ENCODE measurements at regions not wholly inside any gene's neighbourhood (a gene's known extent, or its start where the extent isn't known, plus 50 kb on each side); places are given as distances from the start of the nearest gene placed in this dataset.

DNA sequence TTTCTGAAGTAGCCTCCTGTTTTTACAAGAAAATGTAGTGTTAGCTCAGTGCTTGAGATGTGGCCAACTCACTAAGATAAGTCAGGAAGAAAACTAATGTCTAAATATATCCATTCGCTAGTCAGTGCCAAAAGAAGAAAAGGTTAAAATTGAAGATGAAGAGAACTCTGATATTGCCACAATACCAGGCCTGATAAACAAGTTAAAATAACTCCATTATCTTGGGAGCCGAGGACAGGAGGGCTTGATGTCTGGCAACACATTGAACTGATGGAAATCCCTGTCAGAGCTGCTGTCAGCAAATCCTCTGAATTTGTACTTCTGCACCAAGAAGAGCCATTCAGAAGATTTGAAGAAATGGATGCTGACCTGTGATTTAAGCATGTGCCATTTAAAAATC, 103.4 kb downstream of the LRRC70 start:
- TF ChIP-seq, protein P1, sequence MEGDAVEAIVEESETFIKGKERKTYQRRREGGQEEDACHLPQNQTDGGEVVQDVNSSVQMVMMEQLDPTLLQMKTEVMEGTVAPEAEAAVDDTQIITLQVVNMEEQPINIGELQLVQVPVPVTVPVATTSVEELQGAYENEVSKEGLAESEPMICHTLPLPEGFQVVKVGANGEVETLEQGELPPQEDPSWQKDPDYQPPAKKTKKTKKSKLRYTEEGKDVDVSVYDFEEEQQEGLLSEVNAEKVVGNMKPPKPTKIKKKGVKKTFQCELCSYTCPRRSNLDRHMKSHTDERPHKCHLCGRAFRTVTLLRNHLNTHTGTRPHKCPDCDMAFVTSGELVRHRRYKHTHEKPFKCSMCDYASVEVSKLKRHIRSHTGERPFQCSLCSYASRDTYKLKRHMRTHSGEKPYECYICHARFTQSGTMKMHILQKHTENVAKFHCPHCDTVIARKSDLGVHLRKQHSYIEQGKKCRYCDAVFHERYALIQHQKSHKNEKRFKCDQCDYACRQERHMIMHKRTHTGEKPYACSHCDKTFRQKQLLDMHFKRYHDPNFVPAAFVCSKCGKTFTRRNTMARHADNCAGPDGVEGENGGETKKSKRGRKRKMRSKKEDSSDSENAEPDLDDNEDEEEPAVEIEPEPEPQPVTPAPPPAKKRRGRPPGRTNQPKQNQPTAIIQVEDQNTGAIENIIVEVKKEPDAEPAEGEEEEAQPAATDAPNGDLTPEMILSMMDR (conservative IDR thresholded peaks at IDR 0.05): no peak
- Mint-ChIP-seq H3K4me3 (no peak overlapping the region), H3K36me3 (ENCODE audit: insufficient read depth in 1 of 3, low read depth in 3 of 3) (peaks cover 2 to 21% (median 20%) of the 10 kb centered on the region in 3 experiments), H3K4me1 (no peaks in the 10 kb centered on the region), H3K9me3 (peaks cover 30 to 32% of the 10 kb centered on the region in 2 experiments), H3K27me3 (ENCODE audit: low read depth) (no peaks in the 10 kb centered on the region), H3K27ac (no peak overlapping the region)
- Histone ChIP-seq H3K9me3 (ENCODE audit: control insufficient read depth, low read depth, low read length) (peaks cover 9% of the 10 kb centered on the region), H2BK12ac (ENCODE audit: insufficient read length, low read depth, low read length) (no peak overlapping the region), H3K56ac (ENCODE audit: insufficient read length, low read depth, low read length) (no peak overlapping the region), H3K18ac (ENCODE audit: insufficient read length, low read depth, low read length) (no peak overlapping the region), H3K23me2 (ENCODE audit: insufficient read length, low read depth, low read length, poor library complexity, severe bottlenecking) (no peaks in the 10 kb centered on the region), H3K14ac (ENCODE audit: insufficient read depth, low read length) (no peak overlapping the region), H3K23ac (ENCODE audit: insufficient read length, low read depth, low read length) (no peak overlapping the region), H2BK120ac (ENCODE audit: low read depth, low read length, poor library complexity, severe bottlenecking) (no peak overlapping the region), H2BK5ac (ENCODE audit: insufficient read length, low read length) (no peak overlapping the region), H4K91ac (ENCODE audit: insufficient read length, low read depth, low read length) (no peak overlapping the region), H3K79me1 (ENCODE audit: insufficient read depth, low read depth, low read length, poor library complexity, severe bottlenecking) (no peaks in the 10 kb centered on the region), H3K27me3 (ENCODE audit: insufficient read depth, low read length) (no peaks in the 10 kb centered on the region), H4K8ac (replicated peaks; ENCODE audit: insufficient read length, low read depth, low read length) (no peak overlapping the region), H3T11ph (ENCODE audit: low read length) (no peak overlapping the region), H3K4me1 (ENCODE audit: insufficient read depth, low read length) (no peaks in the 10 kb centered on the region), H4K20me1 (ENCODE audit: control insufficient read depth, insufficient read depth, insufficient read length) (no peaks in the 10 kb centered on the region), H3K4ac (ENCODE audit: low read depth, low read length) (no peak overlapping the region), H2AFZ (ENCODE audit: low read length) (no peak overlapping the region), H3K27ac (ENCODE audit: insufficient read length, low read depth, low read length) (no peak overlapping the region), H3K4me2 (ENCODE audit: insufficient read depth, insufficient read length, low read length) (no peak overlapping the region), H2BK15ac (ENCODE audit: low read depth, low read length) (no peak overlapping the region; the same call in 1 of the 2 replicates), H3K9ac (ENCODE audit: extremely low read depth, insufficient read length, low read length) (no peak overlapping the region), H2AK5ac (ENCODE audit: insufficient read length, low read length) (no peak overlapping the region), H2BK20ac (ENCODE audit: low read depth, low read length, poor library complexity, severe bottlenecking) (no peak overlapping the region), H3K79me2 (ENCODE audit: insufficient read depth, low read length) (no peaks in the 10 kb centered on the region), H4K5ac (ENCODE audit: insufficient read length, low read depth, low read length) (no peak overlapping the region)
- no CpG with 5 or more reads among the region's 2 CpGs for WGBS (ENCODE audit: extremely low coverage, insufficient read length, low lambda C conversion rate)
- no peak for DNase-seq

Data from H9 (cell line).